Small intestine (tissue), 7 donors: ENCODE measurements at regions not wholly inside any gene's neighbourhood (a gene's known extent, or its start where the extent isn't known, plus 50 kb on each side); places are given as distances from the start of the nearest gene placed in this dataset.

Experiments used
- DNase-seq, 2 donors: peaks; one replicate each; pipeline versions ENCODE4 v3.0.0 to v3.0.0-alpha.2; 2013
- FAIRE-seq: peaks from 2 replicates; lab custom pipeline; 2012; peaks lifted over from hg19 to GRCh38; lab: Jason Lieb, UNC
- H3K27ac ChIP-seq, 3 donors: one replicate each; pipeline ENCODE4 v1.5.1; 2013; ENCODE audit warnings: low read length in 2 of 3, mild to moderate bottlenecking in 2 of 3, control low read depth in 1 of 3, inconsistent platforms in 1 of 3, low read depth in 1 of 3, moderate library complexity in 1 of 3
- H3K27me3 ChIP-seq, 3 donors: one replicate each; pipeline ENCODE4 v1.6.1; 2013; ENCODE audit warnings: low read length in 3 of 3, inconsistent platforms in 1 of 3; ENCODE audit not compliant: control insufficient read depth in 3 of 3, insufficient read depth in 3 of 3
- H3K36me3 ChIP-seq, 3 donors: one replicate each; pipeline ENCODE4 v1.6.1; 2013; ENCODE audit warnings: low read length in 3 of 3, inconsistent platforms in 1 of 3, low read depth in 1 of 3, mild to moderate bottlenecking in 1 of 3, moderate library complexity in 1 of 3; ENCODE audit not compliant: control insufficient read depth in 3 of 3, insufficient read depth in 2 of 3
- H3K4me1 ChIP-seq, 3 donors: one replicate each; pipeline ENCODE4 v1.6.1; 2013; ENCODE audit warnings: low read length in 2 of 3, inconsistent platforms in 1 of 3, low read depth in 1 of 3, mild to moderate bottlenecking in 1 of 3, moderate library complexity in 1 of 3; ENCODE audit not compliant: control insufficient read depth in 3 of 3, insufficient read depth in 2 of 3
- H3K4me3 ChIP-seq, 3 donors: one replicate each; pipeline ENCODE4 v1.5.1; 2013; ENCODE audit warnings: low read length in 3 of 3, control low read depth in 1 of 3, inconsistent platforms in 1 of 3, low read depth in 1 of 3, mild to moderate bottlenecking in 1 of 3, moderate library complexity in 1 of 3
- H3K9me3 ChIP-seq, 2 donors: one replicate each; pipeline ENCODE4 v1.6.1; 2013; ENCODE audit warnings: low read depth in 1 of 2, low read length in 1 of 2; ENCODE audit not compliant: control insufficient read depth in 2 of 2, insufficient read depth in 1 of 2
- WGBS, 3 donors: extraction: QIAGEN DNeasy Blood & Tissue Kit; methylation state at CpG; one replicate each; pipeline ENCODE4 v1.1.7; 2013; 5-methylcytosine and 5-hydroxymethylcytosine counted together
- donor health status: healthy with polysubstance abuse.
- donor health status: control.
- donor health status: control.
- donor health status: Bipolar disorder and iron deficiency.
- donor health status: healthy.

- Histone ChIP-seq H3K27ac (no peak overlapping the region), H3K4me3 (no peak overlapping the region), H3K36me3 (no peaks in the 10 kb centered on the region), H3K4me1 (no peaks in the 10 kb centered on the region), H3K9me3 (no peaks in the 10 kb centered on the region), H3K27me3 (no peaks in the 10 kb centered on the region)
- WGBS, 3 donors = 50 to 57% (median 56%) methylated on average over 5 of the region's 5 CpGs
- DNase-seq (no peak), FAIRE-seq (no peak)
These were observed 371.2 kb upstream of the NBEA start for GRCh38 chr13:34570698-34571353.

DNA sequence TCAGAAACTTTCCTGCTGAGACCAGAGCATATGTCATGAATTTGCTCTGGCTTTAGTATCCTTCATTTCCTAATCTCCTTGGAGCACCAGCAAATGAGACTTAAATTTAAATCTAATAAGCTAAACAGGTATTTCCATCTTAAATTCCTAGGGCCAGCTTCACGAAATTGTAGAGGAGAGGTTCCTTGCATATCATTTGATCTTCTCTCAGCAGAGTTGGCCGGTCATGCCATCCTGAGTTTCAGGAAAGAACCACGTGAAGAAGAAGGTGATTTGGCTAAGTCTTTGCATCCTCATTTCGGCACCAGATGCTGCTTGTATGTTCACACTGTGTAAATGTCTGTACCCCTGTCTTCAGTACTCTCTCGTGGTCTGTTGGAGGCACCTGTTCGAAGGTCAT, 370.4 kb upstream of the NBEA start:
- 60 to 76% (median 63%) methylated on average over 6 of the region's 6 CpGs for WGBS, 3 donors
- Histone ChIP-seq H3K4me1 (no peaks in the 10 kb centered on the region), H3K4me3 (no peak overlapping the region), H3K27me3 (no peaks in the 10 kb centered on the region), H3K9me3 (no peaks in the 10 kb centered on the region), H3K27ac (no peak overlapping the region), H3K36me3 (no peaks in the 10 kb centered on the region)
- DNase-seq (no peak), FAIRE-seq (no peak)

DNA sequence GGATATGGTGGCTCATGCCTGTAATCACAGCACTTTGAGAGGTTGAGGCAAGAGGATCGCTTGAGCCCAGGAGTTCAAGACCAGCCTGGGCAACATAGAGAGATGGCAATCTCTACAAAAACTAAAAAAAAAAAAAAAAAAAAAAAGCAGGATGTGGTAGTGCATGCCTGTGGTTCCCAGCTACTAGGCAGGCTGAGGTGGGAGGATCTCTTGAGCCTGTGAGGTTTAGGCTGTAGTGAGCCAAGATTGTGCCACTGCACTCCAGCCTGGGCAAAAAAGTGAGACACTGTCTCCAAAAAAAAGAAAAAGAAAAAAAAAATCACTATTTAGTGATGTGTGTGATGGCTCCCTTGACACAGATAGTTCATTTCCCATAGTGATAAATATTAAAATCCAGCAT, 365.0 kb upstream of the NBEA start:
- Histone ChIP-seq H3K27me3 (no peaks in the 10 kb centered on the region), H3K4me1 (no peaks in the 10 kb centered on the region), H3K4me3 (no peak overlapping the region), H3K27ac (no peak overlapping the region), H3K9me3 (no peaks in the 10 kb centered on the region), H3K36me3 (no peaks in the 10 kb centered on the region)
- 89 to 100% (median 96%) methylated on average over 1 of the region's 1 CpG for WGBS, 3 donors
- DNase-seq (no peak), FAIRE-seq (no peak)

- 61 to 86% (median 77%) methylated on average over 1 of the region's 1 CpG for WGBS, 3 donors
- H3K4me1 ChIP-seq = no peaks in the 10 kb centered on the region
- H3K9me3 ChIP-seq = no peaks in the 10 kb centered on the region
- no peaks in the 10 kb centered on the region for H3K36me3 ChIP-seq
- H3K27ac ChIP-seq = no peak overlapping the region
- H3K4me3 ChIP-seq = no peak overlapping the region
- no peak for DNase-seq
- FAIRE-seq = no peak
- no peaks in the 10 kb centered on the region for H3K27me3 ChIP-seq
These were observed 363.6 kb upstream of the NBEA start for GRCh38 chr13:34578471-34578870.

DNA sequence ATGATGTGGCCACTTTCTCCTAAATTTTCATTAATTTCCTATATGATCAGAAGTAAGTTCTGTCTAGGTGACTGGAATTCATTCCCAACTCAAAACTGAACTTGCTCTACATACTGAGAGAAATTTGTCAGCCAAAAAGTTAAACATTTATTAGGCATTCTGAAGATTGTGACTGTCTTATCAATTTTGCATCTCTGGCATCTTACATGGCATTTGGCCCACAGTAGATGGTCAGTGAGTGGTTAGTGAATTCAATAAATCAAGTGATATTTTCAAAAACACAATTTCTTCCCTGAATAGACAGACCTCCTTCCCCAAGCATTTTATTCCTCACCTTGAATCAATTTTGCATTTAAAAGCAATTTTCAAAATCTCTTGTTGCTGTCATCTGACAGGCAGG, 363.2 kb upstream of the NBEA start:
- Histone ChIP-seq H3K27me3 (no peaks in the 10 kb centered on the region), H3K4me1 (no peaks in the 10 kb centered on the region), H3K4me3 (no peak overlapping the region), H3K9me3 (no peaks in the 10 kb centered on the region), H3K27ac (no peak overlapping the region), H3K36me3 (no peaks in the 10 kb centered on the region)
- DNase-seq = no peak
- no peak for FAIRE-seq

DNA sequence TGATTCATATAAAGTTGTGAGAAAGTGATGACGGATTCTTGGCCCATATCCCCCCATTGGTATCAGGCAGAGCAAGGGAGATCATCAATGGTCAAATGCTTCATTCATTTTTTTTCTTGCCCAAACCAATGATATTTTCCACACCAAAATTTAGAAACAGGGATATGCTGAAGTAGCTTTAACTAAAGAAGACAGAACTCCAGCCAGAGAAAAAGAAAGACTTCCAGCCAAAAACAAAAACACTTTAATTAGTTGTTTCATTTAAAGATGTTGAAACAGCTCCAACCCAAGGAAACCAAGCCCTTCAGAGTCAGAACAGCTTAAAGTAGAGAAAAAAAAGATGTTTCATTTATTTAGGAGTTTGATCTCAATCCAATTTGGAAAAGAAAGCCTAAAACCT, 358.9 kb upstream of the NBEA start:
- Histone ChIP-seq H3K27ac (no peak overlapping the region), H3K36me3 (no peaks in the 10 kb centered on the region), H3K4me3 (no peak overlapping the region), H3K4me1 (no peaks in the 10 kb centered on the region), H3K27me3 (no peaks in the 10 kb centered on the region), H3K9me3 (no peaks in the 10 kb centered on the region)
- 79 to 93% (median 79%) methylated on average over 1 of the region's 1 CpG for WGBS, 3 donors
- FAIRE-seq = no peak
- DNase-seq = no peak

DNA sequence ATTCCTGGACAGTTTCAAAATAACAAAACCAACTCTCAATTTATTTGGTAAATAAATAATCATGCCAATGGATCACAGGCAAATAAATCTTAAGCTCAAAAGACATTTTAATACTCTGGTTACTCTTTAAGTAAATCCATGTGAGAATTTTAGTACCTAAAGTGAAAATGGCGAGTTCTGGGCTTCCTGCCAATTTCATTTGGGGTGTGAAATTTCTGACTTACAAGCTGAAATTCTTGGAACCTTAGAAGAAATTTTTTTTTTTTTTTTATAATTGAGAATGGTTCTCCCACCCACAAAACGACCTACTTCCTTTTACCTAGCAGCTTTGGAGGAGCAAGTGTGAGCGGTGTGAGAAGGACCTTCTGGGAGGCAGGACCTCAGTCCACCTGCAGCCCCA, 354.5 kb upstream of the NBEA start:
- H3K27me3 ChIP-seq = no peaks in the 10 kb centered on the region
- no peaks in the 10 kb centered on the region for H3K9me3 ChIP-seq
- FAIRE-seq (no peak), DNase-seq (no peak)
- no peak overlapping the region for H3K27ac ChIP-seq
- 35 to 59% (median 42%) methylated on average over 3 of the region's 3 CpGs for WGBS, 3 donors
- no peak overlapping the region for H3K4me3 ChIP-seq
- H3K36me3 ChIP-seq = no peaks in the 10 kb centered on the region
- H3K4me1 ChIP-seq = no peaks in the 10 kb centered on the region

DNA sequence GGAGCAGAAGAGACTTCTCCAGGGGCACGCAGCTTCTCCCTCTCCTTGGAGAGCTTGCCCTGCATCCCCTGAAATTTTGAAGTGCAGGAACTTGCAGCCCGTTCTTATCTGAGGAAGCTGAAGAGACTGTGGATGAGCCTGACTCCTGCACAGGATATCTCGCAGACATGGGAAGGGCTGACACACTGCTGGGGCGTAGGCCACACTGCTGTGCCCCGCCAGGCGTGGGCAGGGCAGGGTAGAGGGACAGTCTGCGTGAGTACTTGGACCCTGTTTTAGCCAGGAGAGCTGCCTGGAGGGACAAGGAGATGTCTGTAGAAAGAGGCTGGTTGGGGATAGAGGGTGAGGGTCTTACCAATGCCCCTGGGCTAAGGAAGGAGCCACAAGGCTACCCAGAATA, 353.7 kb upstream of the NBEA start:
- no peak for FAIRE-seq
- no peaks in the 10 kb centered on the region for H3K27me3 ChIP-seq
- no peak overlapping the region for H3K27ac ChIP-seq
- no peaks in the 10 kb centered on the region for H3K36me3 ChIP-seq
- no peaks in the 10 kb centered on the region for H3K9me3 ChIP-seq
- WGBS, 3 donors = 79 to 87% (median 86%) methylated on average over 7 of the region's 7 CpGs
- no peaks in the 10 kb centered on the region for H3K4me1 ChIP-seq
- DNase-seq = no peak
- no peak overlapping the region for H3K4me3 ChIP-seq

- FAIRE-seq (no peak), DNase-seq (no peak)
- no peaks in the 10 kb centered on the region for H3K27me3 ChIP-seq
- H3K36me3 ChIP-seq = no peaks in the 10 kb centered on the region
- H3K4me3 ChIP-seq = no peak overlapping the region
- H3K27ac ChIP-seq = no peak overlapping the region
- no peaks in the 10 kb centered on the region for H3K4me1 ChIP-seq
- 77 to 83% (median 81%) methylated on average over 3 of the region's 3 CpGs for WGBS, 3 donors
- no peaks in the 10 kb centered on the region for H3K9me3 ChIP-seq
These were observed 352.5 kb upstream of the NBEA start for GRCh38 chr13:34589581-34589980.
